ENCODE measurements at regions not wholly inside any gene's neighbourhood (a gene's known extent, or its start where the extent isn't known, plus 50 kb on each side); places are given as distances from the start of the nearest gene placed in this dataset.

DNA sequence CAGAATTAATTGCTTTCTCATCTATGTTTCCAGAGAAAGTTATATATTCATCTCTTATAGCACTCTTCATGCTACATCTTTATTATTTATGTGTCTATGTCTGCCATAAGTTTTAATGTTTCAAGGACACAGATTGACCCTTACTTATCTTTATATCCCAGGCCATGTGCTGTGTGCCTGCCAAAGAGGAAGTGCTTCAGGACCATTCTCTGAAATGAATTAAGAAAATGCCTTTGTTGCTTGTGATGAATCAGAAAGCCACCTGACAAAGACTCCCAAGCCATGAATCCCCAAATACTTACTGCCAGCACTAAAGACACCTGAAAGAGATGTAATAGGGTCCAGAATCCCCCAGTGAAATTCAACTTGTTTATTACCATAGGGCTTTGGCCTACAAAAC is 342.1 kb upstream of the C1orf87 start:
- Histone ChIP-seq H3K9me1 (ENCODE audit: control insufficient read depth, extremely low read depth, insufficient read depth, low read length) (no peaks in the 10 kb centered on the region), H3K9me3 (ENCODE audit: control insufficient read depth, low read depth, low read length) (no peaks in the 10 kb centered on the region), H3K27me3 (ENCODE audit: control insufficient read depth, extremely low read depth, insufficient read depth, low read length) (no peaks in the 10 kb centered on the region), H3K4me2 (ENCODE audit: control insufficient read depth, extremely low read depth, insufficient read depth, low read depth, low read length) (no peak overlapping the region), H3K36me3 (ENCODE audit: control insufficient read depth in 2 of 2, extremely low read depth in 1 of 2, insufficient read depth in 2 of 2, low read length in 2 of 2) (no peaks in the 10 kb centered on the region), H3K4me3 (ENCODE audit: control insufficient read depth in 2 of 3, extremely low read depth in 1 of 3, insufficient read depth in 2 of 3, low read depth in 1 of 3, low read length in 3 of 3) (no peak overlapping the region), H3K79me2 (ENCODE audit: control insufficient read depth, insufficient read depth, low read length) (no peaks in the 10 kb centered on the region), H3K27ac (ENCODE audit: control insufficient read depth, insufficient read depth, low read length) (no peak overlapping the region), H2AFZ (ENCODE audit: control insufficient read depth, low read length) (no peak overlapping the region), H3K4me1 (ENCODE audit: control insufficient read depth, extremely low read depth, insufficient read depth, low read length) (no peaks in the 10 kb centered on the region), H3K9ac (ENCODE audit: control insufficient read depth, extremely low read depth, insufficient read depth, low read length) (no peak overlapping the region), H4K20me1 (ENCODE audit: control insufficient read depth, extremely low read depth, insufficient read depth, low read length) (no peaks in the 10 kb centered on the region)
- dilution Hi-C loops (cut with MboI; ENCODE audit: extremely low pct_ligation_motif_present, low sequenced_read_pairs), result loop anchor here (10.0 kb wide), 1 partner anchor 69 kb away; no protein-coding TSS in a partner anchor
- TF ChIP-seq, protein P1, sequence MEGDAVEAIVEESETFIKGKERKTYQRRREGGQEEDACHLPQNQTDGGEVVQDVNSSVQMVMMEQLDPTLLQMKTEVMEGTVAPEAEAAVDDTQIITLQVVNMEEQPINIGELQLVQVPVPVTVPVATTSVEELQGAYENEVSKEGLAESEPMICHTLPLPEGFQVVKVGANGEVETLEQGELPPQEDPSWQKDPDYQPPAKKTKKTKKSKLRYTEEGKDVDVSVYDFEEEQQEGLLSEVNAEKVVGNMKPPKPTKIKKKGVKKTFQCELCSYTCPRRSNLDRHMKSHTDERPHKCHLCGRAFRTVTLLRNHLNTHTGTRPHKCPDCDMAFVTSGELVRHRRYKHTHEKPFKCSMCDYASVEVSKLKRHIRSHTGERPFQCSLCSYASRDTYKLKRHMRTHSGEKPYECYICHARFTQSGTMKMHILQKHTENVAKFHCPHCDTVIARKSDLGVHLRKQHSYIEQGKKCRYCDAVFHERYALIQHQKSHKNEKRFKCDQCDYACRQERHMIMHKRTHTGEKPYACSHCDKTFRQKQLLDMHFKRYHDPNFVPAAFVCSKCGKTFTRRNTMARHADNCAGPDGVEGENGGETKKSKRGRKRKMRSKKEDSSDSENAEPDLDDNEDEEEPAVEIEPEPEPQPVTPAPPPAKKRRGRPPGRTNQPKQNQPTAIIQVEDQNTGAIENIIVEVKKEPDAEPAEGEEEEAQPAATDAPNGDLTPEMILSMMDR (optimal IDR thresholded peaks at IDR 0.05 in 1 of 3, IDR thresholded peaks at IDR 0.05 in 1 of 3, conservative IDR thresholded peaks at IDR 0.05 in 1 of 3; ENCODE audit: extremely low read depth in 1 of 3, insufficient read depth in 2 of 3, low read length in 3 of 3), result no peak
- no peak for TF ChIP-seq EZH2 (IDR thresholded peaks at IDR 0.05; ENCODE audit: low read length)
- FAIRE-seq (no peak), DNase-seq (ENCODE audit: low read depth, low spot score) (no peak)

DNA sequence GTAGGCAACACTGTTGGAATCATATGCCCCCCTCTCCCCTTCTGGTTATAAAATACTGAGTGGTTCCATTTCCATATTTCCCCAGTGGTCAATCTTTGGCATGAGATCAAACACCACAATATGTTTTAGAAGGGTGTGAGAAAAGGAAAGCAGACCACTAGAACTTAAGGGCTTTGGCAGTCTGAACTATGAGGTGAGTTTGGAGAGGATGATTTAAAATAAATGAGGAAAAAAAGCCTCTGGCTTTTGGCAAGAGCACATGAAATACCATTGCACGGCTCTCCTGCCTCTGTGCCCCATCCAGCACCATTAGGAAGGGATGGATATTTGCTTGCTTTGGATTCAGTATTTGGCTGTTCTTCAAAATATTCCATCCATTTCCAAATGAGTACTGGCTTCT is 339.5 kb upstream of the C1orf87 start:
- Histone ChIP-seq H3K9me1 (ENCODE audit: control insufficient read depth, extremely low read depth, insufficient read depth, low read length) (no peaks in the 10 kb centered on the region), H3K4me1 (ENCODE audit: control insufficient read depth, extremely low read depth, insufficient read depth, low read length) (no peaks in the 10 kb centered on the region), H3K79me2 (ENCODE audit: control insufficient read depth, insufficient read depth, low read length) (no peaks in the 10 kb centered on the region), H2AFZ (ENCODE audit: control insufficient read depth, low read length) (no peak overlapping the region), H4K20me1 (ENCODE audit: control insufficient read depth, extremely low read depth, insufficient read depth, low read length) (no peaks in the 10 kb centered on the region), H3K27me3 (ENCODE audit: control insufficient read depth, extremely low read depth, insufficient read depth, low read length) (no peaks in the 10 kb centered on the region), H3K36me3 (ENCODE audit: control insufficient read depth in 2 of 2, extremely low read depth in 1 of 2, insufficient read depth in 2 of 2, low read length in 2 of 2) (no peaks in the 10 kb centered on the region), H3K4me3 (ENCODE audit: control insufficient read depth in 2 of 3, extremely low read depth in 1 of 3, insufficient read depth in 2 of 3, low read depth in 1 of 3, low read length in 3 of 3) (no peak overlapping the region), H3K9ac (ENCODE audit: control insufficient read depth, extremely low read depth, insufficient read depth, low read length) (no peak overlapping the region), H3K9me3 (ENCODE audit: control insufficient read depth, low read depth, low read length) (no peaks in the 10 kb centered on the region), H3K27ac (ENCODE audit: control insufficient read depth, insufficient read depth, low read length) (no peak overlapping the region), H3K4me2 (ENCODE audit: control insufficient read depth, extremely low read depth, insufficient read depth, low read depth, low read length) (no peak overlapping the region)
- dilution Hi-C loops (cut with MboI; ENCODE audit: extremely low pct_ligation_motif_present, low sequenced_read_pairs), result loop anchor here (10.0 kb wide), 1 partner anchor 72 kb away; no protein-coding TSS in a partner anchor
- TF ChIP-seq, protein P1 (optimal IDR thresholded peaks at IDR 0.05 in 1 of 3, IDR thresholded peaks at IDR 0.05 in 1 of 3, conservative IDR thresholded peaks at IDR 0.05 in 1 of 3; ENCODE audit: extremely low read depth in 1 of 3, insufficient read depth in 2 of 3, low read length in 3 of 3), result no peak
- no peak for TF ChIP-seq EZH2 (IDR thresholded peaks at IDR 0.05; ENCODE audit: low read length)
- DNase-seq (ENCODE audit: low read depth, low spot score) (no peak), FAIRE-seq (no peak)

All from keratinocyte (primary cell).